ENCODE measurements at regions not wholly inside any gene's neighbourhood (a gene's known extent, or its start where the extent isn't known, plus 50 kb on each side); places are given as distances from the start of the nearest gene placed in this dataset.

DNA sequence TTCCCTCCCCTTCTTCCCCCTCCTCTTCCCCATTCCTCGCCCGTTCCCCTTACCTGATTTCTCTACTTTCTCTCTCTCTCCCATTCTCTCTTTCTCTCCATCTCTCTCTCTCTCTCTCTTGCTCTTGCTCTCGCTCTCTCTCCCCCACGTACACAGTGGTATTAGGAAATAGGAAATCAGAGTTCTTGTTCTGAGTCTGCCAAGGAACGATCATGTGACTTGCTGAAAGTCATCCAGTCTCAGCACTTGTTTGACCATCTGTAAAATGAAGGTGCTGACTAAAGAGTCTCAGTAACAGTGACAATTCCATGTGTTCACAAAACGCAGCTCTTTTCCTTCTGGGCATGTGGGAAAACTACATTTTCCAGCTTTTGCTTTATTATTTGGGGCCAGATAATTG lies 445.0 kb upstream of the TGFBR2 start:
- TF ChIP-seq, protein P1, sequence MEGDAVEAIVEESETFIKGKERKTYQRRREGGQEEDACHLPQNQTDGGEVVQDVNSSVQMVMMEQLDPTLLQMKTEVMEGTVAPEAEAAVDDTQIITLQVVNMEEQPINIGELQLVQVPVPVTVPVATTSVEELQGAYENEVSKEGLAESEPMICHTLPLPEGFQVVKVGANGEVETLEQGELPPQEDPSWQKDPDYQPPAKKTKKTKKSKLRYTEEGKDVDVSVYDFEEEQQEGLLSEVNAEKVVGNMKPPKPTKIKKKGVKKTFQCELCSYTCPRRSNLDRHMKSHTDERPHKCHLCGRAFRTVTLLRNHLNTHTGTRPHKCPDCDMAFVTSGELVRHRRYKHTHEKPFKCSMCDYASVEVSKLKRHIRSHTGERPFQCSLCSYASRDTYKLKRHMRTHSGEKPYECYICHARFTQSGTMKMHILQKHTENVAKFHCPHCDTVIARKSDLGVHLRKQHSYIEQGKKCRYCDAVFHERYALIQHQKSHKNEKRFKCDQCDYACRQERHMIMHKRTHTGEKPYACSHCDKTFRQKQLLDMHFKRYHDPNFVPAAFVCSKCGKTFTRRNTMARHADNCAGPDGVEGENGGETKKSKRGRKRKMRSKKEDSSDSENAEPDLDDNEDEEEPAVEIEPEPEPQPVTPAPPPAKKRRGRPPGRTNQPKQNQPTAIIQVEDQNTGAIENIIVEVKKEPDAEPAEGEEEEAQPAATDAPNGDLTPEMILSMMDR (conservative IDR thresholded peaks at IDR 0.05; ENCODE audit: low read depth, low read length): no peak
- TF ChIP-seq SMC3 (IDR thresholded peaks at IDR 0.05; ENCODE audit: low read depth, low read length) (no peak), CEBPB (IDR thresholded peaks at IDR 0.05; ENCODE audit: low read depth, low read length) (no peak), POLR2A (IDR thresholded peaks at IDR 0.05; ENCODE audit: low read depth, low read length) (no peak), RAD21 (IDR thresholded peaks at IDR 0.05; ENCODE audit: low read length) (no peak), BHLHE40 (IDR thresholded peaks at IDR 0.05; ENCODE audit: low read depth, low read length) (no peak), CHD1 (IDR thresholded peaks at IDR 0.05; ENCODE audit: low read depth, low read length) (no peak), NFE2L2 (IDR thresholded peaks at IDR 0.05; ENCODE audit: low read depth, low read length) (no peak), RCOR1 (IDR thresholded peaks at IDR 0.05; ENCODE audit: insufficient replicate concordance, low read length) (no peak), MXI1 (IDR thresholded peaks at IDR 0.05; ENCODE audit: borderline replicate concordance, low read depth, low read length) (no peak)
- TF ChIP-seq, protein P2, sequence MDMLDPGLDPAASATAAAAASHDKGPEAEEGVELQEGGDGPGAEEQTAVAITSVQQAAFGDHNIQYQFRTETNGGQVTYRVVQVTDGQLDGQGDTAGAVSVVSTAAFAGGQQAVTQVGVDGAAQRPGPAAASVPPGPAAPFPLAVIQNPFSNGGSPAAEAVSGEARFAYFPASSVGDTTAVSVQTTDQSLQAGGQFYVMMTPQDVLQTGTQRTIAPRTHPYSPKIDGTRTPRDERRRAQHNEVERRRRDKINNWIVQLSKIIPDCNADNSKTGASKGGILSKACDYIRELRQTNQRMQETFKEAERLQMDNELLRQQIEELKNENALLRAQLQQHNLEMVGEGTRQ (IDR thresholded peaks at IDR 0.05; ENCODE audit: low read depth, low read length): no peak

All from IMR-90 (cell line).